22Rv1 (cell line): ENCODE measurements at regions not wholly inside any gene's neighbourhood (a gene's known extent, or its start where the extent isn't known, plus 50 kb on each side); places are given as distances from the start of the nearest gene placed in this dataset.

Source experiments
- ZFX ChIP-seq: fragments of 450-650 bp; IDR thresholded peaks from 2 replicates; pipeline ENCODE4 v1.6.1; 2017; ENCODE audit warnings: antibody characterized with exemption, borderline replicate concordance
- TF ChIP-seq, protein P1 (sequence below): fragments of 450-650 bp; IDR thresholded peaks from 2 replicates; pipeline ENCODE4 v1.5.1; 2017; ENCODE audit warnings: mild to moderate bottlenecking

DNA sequence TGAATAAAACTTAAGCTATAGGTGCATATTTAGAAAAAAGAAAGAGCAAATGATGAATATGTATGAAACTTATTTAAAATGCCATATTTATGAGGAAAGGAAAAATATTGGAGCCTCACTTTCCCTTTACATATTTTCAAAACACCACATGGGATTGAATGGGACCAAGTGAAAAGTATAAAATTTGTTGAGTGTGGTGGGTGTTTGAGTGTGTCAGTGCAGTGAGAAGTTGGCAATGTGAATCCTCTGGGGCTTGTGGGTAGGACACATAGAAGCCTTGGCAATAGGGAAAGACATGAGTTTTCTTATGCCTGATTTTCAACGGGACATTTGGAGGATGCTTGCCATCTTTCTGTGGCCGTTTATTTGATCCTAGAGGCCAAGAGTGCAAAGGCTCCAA is 502.2 kb upstream of the CELF4 start:
- TF ChIP-seq, protein P1, sequence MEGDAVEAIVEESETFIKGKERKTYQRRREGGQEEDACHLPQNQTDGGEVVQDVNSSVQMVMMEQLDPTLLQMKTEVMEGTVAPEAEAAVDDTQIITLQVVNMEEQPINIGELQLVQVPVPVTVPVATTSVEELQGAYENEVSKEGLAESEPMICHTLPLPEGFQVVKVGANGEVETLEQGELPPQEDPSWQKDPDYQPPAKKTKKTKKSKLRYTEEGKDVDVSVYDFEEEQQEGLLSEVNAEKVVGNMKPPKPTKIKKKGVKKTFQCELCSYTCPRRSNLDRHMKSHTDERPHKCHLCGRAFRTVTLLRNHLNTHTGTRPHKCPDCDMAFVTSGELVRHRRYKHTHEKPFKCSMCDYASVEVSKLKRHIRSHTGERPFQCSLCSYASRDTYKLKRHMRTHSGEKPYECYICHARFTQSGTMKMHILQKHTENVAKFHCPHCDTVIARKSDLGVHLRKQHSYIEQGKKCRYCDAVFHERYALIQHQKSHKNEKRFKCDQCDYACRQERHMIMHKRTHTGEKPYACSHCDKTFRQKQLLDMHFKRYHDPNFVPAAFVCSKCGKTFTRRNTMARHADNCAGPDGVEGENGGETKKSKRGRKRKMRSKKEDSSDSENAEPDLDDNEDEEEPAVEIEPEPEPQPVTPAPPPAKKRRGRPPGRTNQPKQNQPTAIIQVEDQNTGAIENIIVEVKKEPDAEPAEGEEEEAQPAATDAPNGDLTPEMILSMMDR: no peak
- TF ChIP-seq ZFX: no peak
